ENCODE measurements at regions not wholly inside any gene's neighbourhood (a gene's known extent, or its start where the extent isn't known, plus 50 kb on each side); places are given as distances from the start of the nearest gene placed in this dataset.

GRCh38 chr15:81852411-81853149, 193.2 kb downstream of the MEX3B start:
- DNase-seq (ENCODE audit: extremely low read depth in 1 of 4, low spot score in 3 of 4): no peak
- ATAC-seq: no peak
- no peak overlapping the region for H3K4me3 ChIP-seq
- FAIRE-seq: no peak
- no peaks in the 10 kb centered on the region for H3K9me3 ChIP-seq (replicated peaks; ENCODE audit: control insufficient read depth, insufficient read depth, low read depth, low read length)
- H3K9ac ChIP-seq (ENCODE audit: insufficient read depth in 1 of 2, low read depth in 2 of 2, low read length in 2 of 2): no peak overlapping the region
- intact Hi-C loops (cut with micrococcal nuclease): no loop called here
- H3K36me3 ChIP-seq (ENCODE audit: control insufficient read depth, insufficient read depth, low read length): no peaks in the 10 kb centered on the region
- H3K9me1 ChIP-seq (ENCODE audit: control insufficient read depth, insufficient read depth, low read length): no peaks in the 10 kb centered on the region
- WGBS (ENCODE audit: insufficient coverage, low coverage, missing lambda C conversion rate): 50% methylated on average over 5 of the region's 5 CpGs
- CTCF ChIA-PET (ENCODE audit: low intra/inter-chr PET ratio): no interaction called here
- POLR2A ChIA-PET: no interaction called here
- no peaks in the 10 kb centered on the region for H4K20me1 ChIP-seq (replicated peaks; ENCODE audit: control insufficient read depth, insufficient read depth, low read length)
- no peak overlapping the region for H3K4me2 ChIP-seq (ENCODE audit: insufficient read depth, low read length)
- in situ Hi-C loops (cut with MboI): no loop called here
- H3K27me3 ChIP-seq (ENCODE audit: control insufficient read depth in 2 of 2, insufficient read depth in 2 of 2, low read length in 2 of 2): no peaks in the 10 kb centered on the region
- TF ChIP-seq SMAD4 (CRISPR knock-in tag; conservative IDR thresholded peaks at IDR 0.05): no peak
- no peak for TF ChIP-seq KDM1A (IDR thresholded peaks at IDR 0.05)
- no peak for TF ChIP-seq FOXJ3 (CRISPR knock-in tag; IDR thresholded peaks at IDR 0.05)
- H3K27ac ChIP-seq (ENCODE audit: extremely low read depth, low read depth, low read length): no peak overlapping the region
- peaks cover 0 to 18% of the 10 kb centered on the region in 2 experiments; a peak in 3 of 5 replicates for H3K4me1 ChIP-seq (replicated peaks in 1 of 2; ENCODE audit: control insufficient read depth in 2 of 2, insufficient read depth in 2 of 2, low read length in 2 of 2)
- H3K79me2 ChIP-seq (ENCODE audit: control insufficient read depth, insufficient read depth, low read length): peaks cover 6% of the 10 kb centered on the region; the same call in 2 of the 3 replicates
- no TSS peak for BruUV-seq (replicated peaks)
- no peak overlapping the region for H2AFZ ChIP-seq (ENCODE audit: low read depth, low read length)

- Histone ChIP-seq H3K79me2 (ENCODE audit: control insufficient read depth, insufficient read depth, low read length) (peaks cover 6% of the 10 kb centered on the region; the same call in 2 of the 3 replicates), H2AFZ (ENCODE audit: low read depth, low read length) (no peak overlapping the region), H3K36me3 (ENCODE audit: control insufficient read depth, insufficient read depth, low read length) (no peaks in the 10 kb centered on the region), H3K27ac (ENCODE audit: extremely low read depth, low read depth, low read length) (no peak overlapping the region), H3K27me3 (ENCODE audit: control insufficient read depth in 2 of 2, insufficient read depth in 2 of 2, low read length in 2 of 2) (no peaks in the 10 kb centered on the region), H3K9me3 (replicated peaks; ENCODE audit: control insufficient read depth, insufficient read depth, low read depth, low read length) (no peaks in the 10 kb centered on the region), H4K20me1 (replicated peaks; ENCODE audit: control insufficient read depth, insufficient read depth, low read length) (no peaks in the 10 kb centered on the region), H3K4me1 (replicated peaks in 1 of 2; ENCODE audit: control insufficient read depth in 2 of 2, insufficient read depth in 2 of 2, low read length in 2 of 2) (peaks cover 0 to 18% of the 10 kb centered on the region in 2 experiments; a peak in 3 of 5 replicates), H3K9me1 (ENCODE audit: control insufficient read depth, insufficient read depth, low read length) (no peaks in the 10 kb centered on the region), H3K4me3 (no peak overlapping the region), H3K9ac (ENCODE audit: insufficient read depth in 1 of 2, low read depth in 2 of 2, low read length in 2 of 2) (no peak overlapping the region), H3K4me2 (ENCODE audit: insufficient read depth, low read length) (no peak overlapping the region)
- ATAC-seq (no peak), DNase-seq (ENCODE audit: extremely low read depth in 1 of 4, low spot score in 3 of 4) (no peak), FAIRE-seq (no peak)
- in situ Hi-C loops (cut with MboI) (no loop called here), intact Hi-C loops (cut with micrococcal nuclease) (no loop called here)
- BruUV-seq (replicated peaks): no TSS peak
- ChIA-PET CTCF (ENCODE audit: low intra/inter-chr PET ratio) (no interaction called here), POLR2A (interaction anchor here (1.3 kb wide), 1 partner anchor 17 kb away, joined by 4 read pairs; no protein-coding TSS in a partner anchor)
- 47% methylated on average over 4 of the region's 7 CpGs for WGBS (ENCODE audit: insufficient coverage, low coverage, missing lambda C conversion rate)
- TF ChIP-seq KDM2B (CRISPR knock-in tag; IDR thresholded peaks at IDR 0.05): no peak
- no peak for TF ChIP-seq NR0B1 (IDR thresholded peaks at IDR 0.05; ENCODE audit: partially characterized antibody)
- TF ChIP-seq, protein P1, sequence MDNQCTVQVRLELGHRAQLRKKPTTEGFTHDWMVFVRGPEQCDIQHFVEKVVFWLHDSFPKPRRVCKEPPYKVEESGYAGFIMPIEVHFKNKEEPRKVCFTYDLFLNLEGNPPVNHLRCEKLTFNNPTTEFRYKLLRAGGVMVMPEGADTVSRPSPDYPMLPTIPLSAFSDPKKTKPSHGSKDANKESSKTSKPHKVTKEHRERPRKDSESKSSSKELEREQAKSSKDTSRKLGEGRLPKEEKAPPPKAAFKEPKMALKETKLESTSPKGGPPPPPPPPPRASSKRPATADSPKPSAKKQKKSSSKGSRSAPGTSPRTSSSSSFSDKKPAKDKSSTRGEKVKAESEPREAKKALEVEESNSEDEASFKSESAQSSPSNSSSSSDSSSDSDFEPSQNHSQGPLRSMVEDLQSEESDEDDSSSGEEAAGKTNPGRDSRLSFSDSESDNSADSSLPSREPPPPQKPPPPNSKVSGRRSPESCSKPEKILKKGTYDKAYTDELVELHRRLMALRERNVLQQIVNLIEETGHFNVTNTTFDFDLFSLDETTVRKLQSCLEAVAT (IDR thresholded peaks at IDR 0.05): no peak
- TF ChIP-seq GTF3C2 (IDR thresholded peaks at IDR 0.05; ENCODE audit: borderline replicate concordance, extremely low read depth, insufficient read length): no peak
- TF ChIP-seq SNIP1 (IDR thresholded peaks at IDR 0.05; ENCODE audit: low read depth): no peak
- peak; percentile 13; the same call in 1 of the 2 replicates for TF ChIP-seq ATF7 (IDR thresholded peaks at IDR 0.05)
Measured at GRCh38 chr15:81851757-81852156, 194.1 kb downstream of the MEX3B start.
